Naive thymus-derived CD4-positive, alpha-beta T cell (primary cell): ENCODE measurements at regions not wholly inside any gene's neighbourhood (a gene's known extent, or its start where the extent isn't known, plus 50 kb on each side); places are given as distances from the start of the nearest gene placed in this dataset.

Experiments
- ATAC-seq: fragments of 150-1000 bp; cut with Tn5 transposase; 2 replicates; pipeline ENCODE4 v1.10.0; 2021; ENCODE audit warnings: mild to moderate bottlenecking, moderate library complexity
- CTCF ChIA-PET: fragments of 350-600 bp; sonication (Branson Sonifier 250); formaldehyde crosslinking; loops from one replicate; lab custom pipeline; 2021; ENCODE audit warnings: antibody characterized with exemption; lab: Charles Lee
- POLR2A ChIA-PET: fragments of 350-600 bp; sonication (Branson Sonifier 250); formaldehyde crosslinking; loops from one replicate; lab custom pipeline; 2021; ENCODE audit warnings: antibody characterized with exemption, inconsistent platforms; lab: Charles Lee
- DNase-seq, 9 donors: peaks; one replicate each; pipeline versions ENCODE4 v3.0.0 to v3.0.0-alpha.2; 2020 to 2022; ENCODE audit warnings: mixed read lengths in 1 of 9
- H3K27ac ChIP-seq: one replicate; pipeline ENCODE4 v1.7.0; 2013; ENCODE audit warnings: mild to moderate bottlenecking, low read depth, low read length, moderate library complexity
- H3K27me3 ChIP-seq, 2 donors: one replicate each; pipeline ENCODE4 v1.7.0; 2013; ENCODE audit warnings: low read length in 2 of 2, mild to moderate bottlenecking in 2 of 2, moderate library complexity in 2 of 2; ENCODE audit not compliant: control insufficient read depth in 2 of 2, insufficient read depth in 2 of 2
- H3K36me3 ChIP-seq, 3 experiments: 1 replicate in 2 of 3; 2 replicates in 1 of 3; pipeline ENCODE4 v1.7.0; 2013; ENCODE audit warnings: low read length in 3 of 3, mild to moderate bottlenecking in 3 of 3, moderate library complexity in 1 of 3; ENCODE audit not compliant: insufficient read depth in 3 of 3, control insufficient read depth in 2 of 3
- H3K4me1 ChIP-seq, 2 donors: one replicate each; pipeline ENCODE4 v1.7.0; 2013; ENCODE audit warnings: low read length in 2 of 2, mild to moderate bottlenecking in 2 of 2, moderate library complexity in 1 of 2; ENCODE audit not compliant: control insufficient read depth in 2 of 2, insufficient read depth in 2 of 2
- H3K4me3 ChIP-seq: 2 replicates; pipeline ENCODE4 v1.7.0; 2013; ENCODE audit warnings: mild to moderate bottlenecking, low read length
- H3K9me3 ChIP-seq, 3 experiments: 1 replicate in 2 of 3; 2 replicates in 1 of 3; pipeline ENCODE4 v1.7.0; 2013; ENCODE audit warnings: low read length in 3 of 3; ENCODE audit not compliant: control insufficient read depth in 2 of 3
- H3K27ac Mint-ChIP-seq, 9 donors: one replicate each; pipeline ENCODE4 v1.8.0; 2020 to 2022; ENCODE audit warnings: mixed read lengths in 9 of 9, mild to moderate bottlenecking in 8 of 9, moderate library complexity in 5 of 9, inconsistent platforms in 2 of 9
- H3K27me3 Mint-ChIP-seq, 5 donors: one replicate each; pipeline ENCODE4 v1.8.0; 2021 to 2022; ENCODE audit warnings: mixed read lengths in 5 of 5, mild to moderate bottlenecking in 1 of 5
- H3K36me3 Mint-ChIP-seq, 5 donors: one replicate each; pipeline ENCODE4 v1.8.0; 2020 to 2022; ENCODE audit warnings: mixed read lengths in 5 of 5, mild to moderate bottlenecking in 3 of 5, inconsistent platforms in 1 of 5
- H3K4me1 Mint-ChIP-seq, 7 donors: one replicate each; pipeline ENCODE4 v1.8.0; 2020 to 2022; ENCODE audit warnings: mixed read lengths in 7 of 7, mild to moderate bottlenecking in 3 of 7, inconsistent platforms in 1 of 7
- H3K4me3 Mint-ChIP-seq, 10 donors: one replicate each; pipeline ENCODE4 v1.8.0; 2020 to 2022; ENCODE audit warnings: mild to moderate bottlenecking in 10 of 10, mixed read lengths in 10 of 10, moderate library complexity in 6 of 10, inconsistent platforms in 2 of 10
- H3K9me3 Mint-ChIP-seq, 11 donors: one replicate each; pipeline ENCODE4 v1.8.0; 2020 to 2022; ENCODE audit warnings: mixed read lengths in 11 of 11, mild to moderate bottlenecking in 4 of 11, inconsistent platforms in 1 of 11, moderate library complexity in 1 of 11
- intact Hi-C, 2 donors: fragments of 100-400 bp; cut with micrococcal nuclease; formaldehyde crosslinking; loops; one replicate each; pipeline ENCODE4 v1.15.1; 2023

DNA sequence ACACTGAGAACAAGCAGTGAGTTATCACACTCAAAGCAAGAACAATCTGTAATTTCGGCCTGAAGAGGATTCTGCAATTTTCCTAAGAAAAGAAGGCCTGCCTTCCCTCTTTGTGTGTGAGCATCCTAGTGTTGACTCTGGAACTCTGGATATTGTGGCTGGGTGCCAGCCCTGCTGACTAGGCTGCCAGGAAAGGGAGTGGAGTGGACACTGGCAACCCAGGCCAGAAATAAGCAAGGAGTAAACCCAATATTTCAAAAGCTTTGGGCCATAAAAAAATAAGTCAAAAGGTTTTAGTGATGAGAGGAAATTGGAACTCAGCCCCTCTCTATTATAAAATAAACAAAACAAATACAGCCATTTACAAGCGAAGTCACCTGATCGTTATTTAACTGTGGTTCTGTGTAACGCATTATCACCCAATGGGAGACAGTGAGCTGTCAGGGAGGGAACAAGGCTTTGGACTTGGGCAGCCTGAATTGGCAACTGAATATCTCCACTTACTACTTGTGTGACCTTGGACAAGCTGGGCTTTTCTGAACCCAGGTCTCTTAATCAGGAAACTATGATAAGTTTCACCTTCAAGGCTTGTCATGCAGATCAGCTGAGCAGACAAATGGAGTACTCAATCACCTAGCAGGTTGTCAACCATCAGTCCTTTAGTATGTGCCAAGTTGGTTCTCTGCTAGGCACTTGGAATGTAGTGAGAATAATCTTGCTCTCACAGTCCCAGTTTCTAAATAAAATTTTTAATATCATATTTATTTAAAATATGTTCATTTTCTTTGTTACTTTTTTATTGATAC is 196.2 kb downstream of the PAX1 start:
- Mint-ChIP-seq H3K4me3 (no peak overlapping the region), H3K27ac (no peak overlapping the region), H3K9me3 (peaks cover 4 to 22% (median 14%) of the 10 kb centered on the region in 11 donors), H3K36me3 (peaks cover 0 to 3% (median 0%) of the 10 kb centered on the region in 5 donors), H3K27me3 (no peaks in the 10 kb centered on the region), H3K4me1 (no peaks in the 10 kb centered on the region)
- no peaks in the 10 kb centered on the region for H3K9me3 ChIP-seq
- intact Hi-C loops = no loop called here
- DNase-seq (no peak), ATAC-seq (no peak)
- no peaks in the 10 kb centered on the region for H3K27me3 ChIP-seq
- no peaks in the 10 kb centered on the region for H3K36me3 ChIP-seq
- no peak overlapping the region for H3K4me3 ChIP-seq
- H3K27ac ChIP-seq = no peak overlapping the region
- ChIA-PET POLR2A (no interaction called here), CTCF (no interaction called here)
- H3K4me1 ChIP-seq = no peaks in the 10 kb centered on the region

DNA sequence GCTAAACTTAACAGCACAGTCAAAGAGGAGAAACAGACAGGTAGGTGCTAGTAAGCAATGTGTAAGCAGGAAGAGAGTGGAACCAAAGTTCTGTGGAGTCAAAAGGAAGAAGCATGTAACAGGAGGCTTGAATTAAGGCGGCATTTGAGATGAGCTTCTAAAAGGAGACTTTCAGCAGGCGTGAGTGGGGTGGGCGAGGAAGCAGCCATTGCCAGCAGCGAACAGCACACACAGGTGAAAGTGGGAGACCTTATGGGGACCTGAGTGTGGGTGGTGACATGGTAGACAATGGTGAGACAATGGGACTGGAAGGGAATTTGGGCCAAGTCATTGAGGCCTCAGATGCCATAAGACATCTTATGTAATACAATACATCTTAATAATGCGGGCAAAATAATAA is 195.0 kb downstream of the PAX1 start:
- H3K36me3 Mint-ChIP-seq = peaks cover 0 to 3% (median 0%) of the 10 kb centered on the region in 5 donors
- ChIA-PET POLR2A (no interaction called here), CTCF (no interaction called here)
- no peaks in the 10 kb centered on the region for H3K4me1 Mint-ChIP-seq
- Histone ChIP-seq H3K27ac (no peak overlapping the region), H3K9me3 (no peaks in the 10 kb centered on the region), H3K4me3 (no peak overlapping the region), H3K36me3 (no peaks in the 10 kb centered on the region), H3K4me1 (no peaks in the 10 kb centered on the region), H3K27me3 (no peaks in the 10 kb centered on the region)
- DNase-seq (no peak), ATAC-seq (no peak)
- H3K27ac Mint-ChIP-seq = no peak overlapping the region
- no peak overlapping the region for H3K4me3 Mint-ChIP-seq
- H3K27me3 Mint-ChIP-seq = no peaks in the 10 kb centered on the region
- peaks cover 4 to 20% (median 15%) of the 10 kb centered on the region in 11 donors for H3K9me3 Mint-ChIP-seq
- intact Hi-C loops = no loop called here

DNA sequence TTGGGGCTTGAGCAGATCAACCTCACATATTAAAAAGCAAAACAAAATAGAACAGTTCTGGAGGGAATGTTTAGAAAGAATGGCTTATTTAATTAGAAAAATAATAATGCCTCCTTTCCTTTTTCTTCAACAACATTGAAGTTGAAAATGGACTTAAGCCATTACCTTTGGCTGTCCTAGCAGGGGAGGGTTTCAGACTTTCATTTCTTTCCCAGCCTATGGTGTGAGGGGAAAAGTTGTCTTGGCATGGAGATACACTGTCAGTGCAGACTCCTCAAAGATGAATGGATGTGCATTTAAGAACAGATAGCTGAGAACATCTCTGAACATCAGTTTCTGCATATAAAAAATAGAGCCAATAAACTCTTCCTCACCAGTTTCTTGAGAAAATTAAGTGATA is 169.5 kb downstream of the PAX1 start:
- ChIA-PET CTCF (no interaction called here), POLR2A (no interaction called here)
- H3K27me3 ChIP-seq = no peaks in the 10 kb centered on the region
- no peaks in the 10 kb centered on the region for H3K4me1 ChIP-seq
- no peak overlapping the region for H3K4me3 ChIP-seq
- no peak overlapping the region for H3K27ac Mint-ChIP-seq
- no peaks in the 10 kb centered on the region for H3K9me3 ChIP-seq
- DNase-seq (no peak), ATAC-seq (no peak)
- no peak overlapping the region for H3K4me3 Mint-ChIP-seq
- H3K27me3 Mint-ChIP-seq = no peaks in the 10 kb centered on the region
- H3K36me3 Mint-ChIP-seq = no peaks in the 10 kb centered on the region
- no peak overlapping the region for H3K27ac ChIP-seq
- no peaks in the 10 kb centered on the region for H3K36me3 ChIP-seq
- peaks cover 2 to 29% (median 12%) of the 10 kb centered on the region in 11 donors for H3K9me3 Mint-ChIP-seq
- H3K4me1 Mint-ChIP-seq = no peaks in the 10 kb centered on the region
- intact Hi-C loops = no loop called here

DNA sequence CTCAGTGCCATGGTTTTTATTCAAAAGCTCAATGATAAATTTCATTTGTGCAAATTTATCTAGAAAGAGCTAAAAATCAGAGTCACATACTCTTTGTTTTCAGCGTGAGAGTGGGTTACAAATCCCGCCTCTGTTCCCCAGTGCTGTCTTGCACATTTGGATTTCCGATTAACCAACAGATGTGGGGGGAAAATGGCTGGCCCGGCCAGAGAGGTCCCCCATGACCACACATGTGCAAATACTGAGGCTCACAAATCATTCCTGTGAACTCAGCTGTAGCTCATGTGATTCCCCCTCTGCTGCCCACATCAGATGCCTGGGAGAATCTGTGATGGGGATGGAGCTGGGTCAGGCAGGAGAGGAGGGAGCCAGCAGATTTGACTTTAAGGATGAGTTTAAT is 168.7 kb downstream of the PAX1 start:
- no peak overlapping the region for H3K27ac Mint-ChIP-seq
- CTCF ChIA-PET = no interaction called here
- no peak overlapping the region for H3K4me3 Mint-ChIP-seq
- H3K4me1 Mint-ChIP-seq = no peaks in the 10 kb centered on the region
- Histone ChIP-seq H3K27ac (no peak overlapping the region), H3K9me3 (no peaks in the 10 kb centered on the region), H3K27me3 (no peaks in the 10 kb centered on the region), H3K4me3 (no peak overlapping the region), H3K36me3 (no peaks in the 10 kb centered on the region), H3K4me1 (no peaks in the 10 kb centered on the region)
- DNase-seq = no peak
- H3K9me3 Mint-ChIP-seq = peaks cover 2 to 29% (median 12%) of the 10 kb centered on the region in 11 donors
- no peak for ATAC-seq
- POLR2A ChIA-PET = no interaction called here
- no peaks in the 10 kb centered on the region for H3K27me3 Mint-ChIP-seq
- no peaks in the 10 kb centered on the region for H3K36me3 Mint-ChIP-seq
- intact Hi-C loops = no loop called here

DNA sequence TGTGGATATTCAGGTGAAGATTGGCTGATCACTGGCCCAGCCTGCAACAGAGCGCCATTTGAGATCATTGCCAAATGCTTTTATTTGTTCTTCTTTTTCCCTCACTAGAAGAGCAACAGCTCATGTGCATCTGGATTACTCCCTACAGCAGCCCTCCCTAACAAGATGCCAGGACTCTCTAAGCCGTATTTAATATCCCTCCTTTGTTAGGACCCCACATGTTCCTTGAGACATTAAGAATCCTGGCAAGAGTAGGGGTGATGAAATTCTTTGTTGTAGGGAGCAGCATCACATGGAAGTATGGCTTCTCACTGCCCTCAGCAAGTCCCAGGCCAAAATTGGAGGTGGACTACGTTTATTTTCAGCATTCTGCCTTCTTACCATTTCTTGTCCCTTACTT is 167.8 kb downstream of the PAX1 start:
- Mint-ChIP-seq H3K9me3 (peaks cover 2 to 27% (median 12%) of the 10 kb centered on the region in 11 donors), H3K36me3 (no peaks in the 10 kb centered on the region), H3K27me3 (no peaks in the 10 kb centered on the region), H3K27ac (no peak overlapping the region), H3K4me3 (no peak overlapping the region), H3K4me1 (no peaks in the 10 kb centered on the region)
- CTCF ChIA-PET = no interaction called here
- H3K4me1 ChIP-seq = no peaks in the 10 kb centered on the region
- H3K27me3 ChIP-seq = no peaks in the 10 kb centered on the region
- DNase-seq (no peak), ATAC-seq (no peak)
- no peaks in the 10 kb centered on the region for H3K9me3 ChIP-seq
- H3K4me3 ChIP-seq = no peak overlapping the region
- H3K36me3 ChIP-seq = no peaks in the 10 kb centered on the region
- intact Hi-C loops = no loop called here
- POLR2A ChIA-PET = no interaction called here
- H3K27ac ChIP-seq = no peak overlapping the region

DNA sequence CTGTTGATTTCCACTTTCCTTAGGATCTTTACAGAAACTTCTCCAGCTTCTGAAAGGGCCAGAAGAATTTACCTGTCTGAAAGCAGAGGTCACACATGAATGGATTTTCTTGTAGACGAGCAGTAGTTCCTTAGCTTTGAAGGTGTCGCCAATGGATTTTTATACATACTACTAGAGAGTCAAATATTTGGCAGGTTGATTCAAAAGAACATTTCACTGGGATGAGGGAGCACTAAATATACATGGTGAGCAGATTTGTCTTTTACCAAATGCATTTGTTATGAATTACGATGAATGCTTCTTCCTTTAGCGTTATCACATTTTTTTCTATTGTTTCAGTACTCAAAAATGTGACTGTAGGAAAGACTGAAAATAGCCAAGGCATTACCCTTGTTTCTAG is 162.3 kb downstream of the PAX1 start:
- H3K27ac Mint-ChIP-seq = no peak overlapping the region
- no peaks in the 10 kb centered on the region for H3K36me3 ChIP-seq
- POLR2A ChIA-PET = interaction anchor here (0.6 kb wide), 1 partner anchor 42 kb away, joined by 3 read pairs; no protein-coding TSS in a partner anchor
- CTCF ChIA-PET = no interaction called here
- no peaks in the 10 kb centered on the region for H3K27me3 Mint-ChIP-seq
- no peak for ATAC-seq
- H3K4me3 Mint-ChIP-seq = no peak overlapping the region
- DNase-seq = no peak
- no peaks in the 10 kb centered on the region for H3K27me3 ChIP-seq
- peaks cover 0 to 13% (median 2%) of the 10 kb centered on the region in 11 donors for H3K9me3 Mint-ChIP-seq
- H3K27ac ChIP-seq = no peak overlapping the region
- no peaks in the 10 kb centered on the region for H3K4me1 Mint-ChIP-seq
- intact Hi-C loops = no loop called here
- H3K9me3 ChIP-seq = peaks cover 0 to 7% (median 0%) of the 10 kb centered on the region in 3 experiments
- H3K36me3 Mint-ChIP-seq = no peaks in the 10 kb centered on the region
- H3K4me3 ChIP-seq = no peak overlapping the region
- no peaks in the 10 kb centered on the region for H3K4me1 ChIP-seq

DNA sequence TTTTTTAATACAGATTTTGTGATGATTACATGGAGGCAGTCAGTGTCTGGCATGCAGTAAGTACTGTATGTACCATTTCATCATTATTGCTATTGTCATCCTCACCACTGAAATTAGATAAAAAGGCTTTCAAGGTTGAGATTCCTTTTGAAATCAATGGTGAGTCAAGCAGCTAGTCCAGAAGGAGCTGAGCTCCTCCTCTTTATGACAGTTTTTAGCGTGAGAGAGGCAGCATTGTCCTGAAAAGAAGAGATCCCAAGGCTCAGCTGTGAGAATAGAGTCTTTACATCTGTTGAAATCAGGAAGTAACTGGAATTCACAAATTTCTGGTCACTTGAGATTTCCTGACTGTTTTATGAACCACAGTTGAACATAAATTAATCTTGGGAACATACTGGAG is 161.9 kb downstream of the PAX1 start:
- Mint-ChIP-seq H3K9me3 (peaks cover 0 to 15% (median 3%) of the 10 kb centered on the region in 11 donors), H3K27me3 (no peaks in the 10 kb centered on the region), H3K27ac (no peak overlapping the region), H3K4me1 (no peaks in the 10 kb centered on the region), H3K4me3 (no peak overlapping the region), H3K36me3 (no peaks in the 10 kb centered on the region)
- Histone ChIP-seq H3K27ac (no peak overlapping the region), H3K27me3 (no peaks in the 10 kb centered on the region), H3K4me1 (no peaks in the 10 kb centered on the region), H3K9me3 (peaks cover 0 to 7% (median 0%) of the 10 kb centered on the region in 3 experiments), H3K4me3 (no peak overlapping the region), H3K36me3 (no peaks in the 10 kb centered on the region)
- CTCF ChIA-PET = no interaction called here
- intact Hi-C loops = no loop called here
- no peak for ATAC-seq
- no peak for DNase-seq
- POLR2A ChIA-PET = no interaction called here
